ENCODE measurements at regions not wholly inside any gene's neighbourhood (a gene's known extent, or its start where the extent isn't known, plus 50 kb on each side); places are given as distances from the start of the nearest gene placed in this dataset.

- CTCF ChIA-PET (ENCODE audit: low intra/inter-chr PET ratio): no interaction called here
- ATAC-seq: no peak
- in situ Hi-C loops (cut with MboI): no loop called here
These were observed 143.4 kb downstream of the NDUFA10 start for GRCh38 chr2:239881561-239882320.

More at GRCh38 chr2:239881561-239882320, 143.4 kb downstream of the NDUFA10 start:
- Histone ChIP-seq H3K4me2 (ENCODE audit: insufficient read depth, low read length) (no peak overlapping the region), H3K9ac (ENCODE audit: insufficient read depth in 1 of 2, low read depth in 2 of 2, low read length in 2 of 2) (no peak overlapping the region), H3K9me1 (ENCODE audit: control insufficient read depth, insufficient read depth, low read length) (no peaks in the 10 kb centered on the region), H2AFZ (ENCODE audit: low read depth, low read length) (no peak overlapping the region), H3K4me3 (no peak overlapping the region), H3K27ac (ENCODE audit: extremely low read depth, low read depth, low read length) (no peak overlapping the region), H3K4me1 (replicated peaks in 1 of 2; ENCODE audit: control insufficient read depth in 2 of 2, insufficient read depth in 2 of 2, low read length in 2 of 2) (no peaks in the 10 kb centered on the region), H4K20me1 (replicated peaks; ENCODE audit: control insufficient read depth, insufficient read depth, low read length) (no peaks in the 10 kb centered on the region), H3K79me2 (ENCODE audit: control insufficient read depth, insufficient read depth, low read length) (no peaks in the 10 kb centered on the region), H3K9me3 (replicated peaks; ENCODE audit: control insufficient read depth, insufficient read depth, low read depth, low read length) (peaks cover 3% of the 10 kb centered on the region; the same call in 1 of the 2 replicates), H3K36me3 (ENCODE audit: control insufficient read depth, insufficient read depth, low read length) (no peaks in the 10 kb centered on the region), H3K27me3 (ENCODE audit: control insufficient read depth in 2 of 2, insufficient read depth in 2 of 2, low read length in 2 of 2) (no peaks in the 10 kb centered on the region)
- FAIRE-seq (no peak), DNase-seq (ENCODE audit: extremely low read depth in 1 of 4, low spot score in 3 of 4) (no peak)
- BruUV-seq (replicated peaks): no TSS peak
- WGBS (ENCODE audit: insufficient coverage, low coverage, missing lambda C conversion rate): 64% methylated on average over 13 of the region's 17 CpGs
- no peak for TF ChIP-seq EWSR1 (IDR thresholded peaks at IDR 0.05; ENCODE audit: borderline replicate concordance, low read depth, partially characterized antibody)
- no peak for TF ChIP-seq TAL1 (IDR thresholded peaks at IDR 0.05)
- TF ChIP-seq L3MBTL2 (IDR thresholded peaks at IDR 0.05): no peak
- TF ChIP-seq ZNF134 (CRISPR knock-in tag; conservative IDR thresholded peaks at IDR 0.05): no peak
- TF ChIP-seq USF2 (CRISPR knock-in tag; IDR thresholded peaks at IDR 0.05): no peak
- TF ChIP-seq MLX (CRISPR knock-in tag; conservative IDR thresholded peaks at IDR 0.05): no peak
- no peak for TF ChIP-seq KLF16 (IDR thresholded peaks at IDR 0.05)
- no peak for TF ChIP-seq POLR2A (conservative IDR thresholded peaks at IDR 0.05)
- TF ChIP-seq ZNF12 (CRISPR knock-in tag; IDR thresholded peaks at IDR 0.05): no peak
- TF ChIP-seq NFATC3 (IDR thresholded peaks at IDR 0.05): no peak
- no peak for TF ChIP-seq ZFP1 (CRISPR knock-in tag; IDR thresholded peaks at IDR 0.05)
- no peak for TF ChIP-seq CAMTA2 (CRISPR knock-in tag; conservative IDR thresholded peaks at IDR 0.05)
- TF ChIP-seq PHTF2 (CRISPR knock-in tag; IDR thresholded peaks at IDR 0.05): no peak
- no peak for TF ChIP-seq ZC3H11A (IDR thresholded peaks at IDR 0.05; ENCODE audit: low read depth, low read length)
- intact Hi-C loops (cut with micrococcal nuclease): no loop called here
- POLR2A ChIA-PET: no interaction called here
